H9 (cell line): ENCODE measurements at regions not wholly inside any gene's neighbourhood (a gene's known extent, or its start where the extent isn't known, plus 50 kb on each side); places are given as distances from the start of the nearest gene placed in this dataset.

Source experiments
- DNase-seq: peaks from one replicate; pipeline ENCODE4 v3.0.0-alpha.2; 2017
- H2AFZ ChIP-seq: one replicate; pipeline ENCODE4 v1.6.1; 2013; ENCODE audit warnings: mild to moderate bottlenecking, low read length, control low read depth, moderate library complexity
- H2AK5ac ChIP-seq: 2 replicates; pipeline ENCODE4 v1.6.1; 2013; ENCODE audit warnings: low read length, control low read depth, mixed read lengths; ENCODE audit not compliant: insufficient read length
- H2BK120ac ChIP-seq: one replicate; pipeline ENCODE4 v1.6.1; 2013; ENCODE audit warnings: low read depth, mild to moderate bottlenecking, low read length, control low read depth, inconsistent platforms; ENCODE audit not compliant: poor library complexity, severe bottlenecking
- H2BK12ac ChIP-seq: 2 replicates; pipeline ENCODE4 v1.6.1; 2013; ENCODE audit warnings: low read length, control low read depth, mixed read lengths, low read depth; ENCODE audit not compliant: insufficient read length
- H2BK15ac ChIP-seq: 2 replicates; pipeline ENCODE4 v1.6.1; 2013; ENCODE audit warnings: low read depth, low read length, control low read depth
- H2BK20ac ChIP-seq: one replicate; pipeline ENCODE4 v1.6.1; 2013; ENCODE audit warnings: low read depth, mild to moderate bottlenecking, low read length, control low read depth, inconsistent platforms; ENCODE audit not compliant: poor library complexity, severe bottlenecking
- H2BK5ac ChIP-seq: 2 replicates; pipeline ENCODE4 v1.6.1; 2013; ENCODE audit warnings: low read length, control low read depth, mixed read lengths; ENCODE audit not compliant: insufficient read length
- H3K14ac ChIP-seq: 2 replicates; pipeline ENCODE4 v1.6.1; 2013; ENCODE audit warnings: low read length, control low read depth; ENCODE audit not compliant: insufficient read depth
- H3K18ac ChIP-seq: 2 replicates; pipeline ENCODE4 v1.6.1; 2013; ENCODE audit warnings: low read depth, mild to moderate bottlenecking, mixed read lengths, low read length, control low read depth; ENCODE audit not compliant: insufficient read length
- H3K23ac ChIP-seq: 2 replicates; pipeline ENCODE4 v1.6.1; 2013; ENCODE audit warnings: low read length, control low read depth, mixed read lengths, low read depth; ENCODE audit not compliant: insufficient read length
- H3K23me2 ChIP-seq: 2 replicates; pipeline ENCODE4 v1.6.1; 2013; ENCODE audit warnings: low read depth, mild to moderate bottlenecking, mixed read lengths, low read length, control low read depth; ENCODE audit not compliant: insufficient read length, poor library complexity, severe bottlenecking
- H3K27ac ChIP-seq: 2 replicates; pipeline ENCODE4 v1.5.1; 2013; ENCODE audit warnings: low read length, control low read depth, mixed read lengths, low read depth; ENCODE audit not compliant: insufficient read length
- H3K27me3 ChIP-seq: 2 replicates; pipeline ENCODE4 v1.6.1; 2013; ENCODE audit warnings: low read length, control low read depth, inconsistent platforms; ENCODE audit not compliant: insufficient read depth
- H3K4ac ChIP-seq: 2 replicates; pipeline ENCODE4 v1.6.1; 2013; ENCODE audit warnings: low read depth, mild to moderate bottlenecking, control low read depth, inconsistent platforms, low read length, moderate library complexity
- H3K4me1 ChIP-seq: 2 replicates; pipeline ENCODE4 v1.6.1; 2013; ENCODE audit warnings: low read length, control low read depth, inconsistent platforms; ENCODE audit not compliant: insufficient read depth
- H3K4me2 ChIP-seq: 2 replicates; pipeline ENCODE4 v1.6.1; 2013; ENCODE audit warnings: low read length, control low read depth, mixed read lengths; ENCODE audit not compliant: insufficient read length, insufficient read depth
- H3K56ac ChIP-seq: 2 replicates; pipeline ENCODE4 v1.6.1; 2013; ENCODE audit warnings: low read depth, mild to moderate bottlenecking, mixed read lengths, low read length, control low read depth; ENCODE audit not compliant: insufficient read length
- H3K79me1 ChIP-seq: 2 replicates; pipeline ENCODE4 v1.6.1; 2013; ENCODE audit warnings: low read depth, mild to moderate bottlenecking, moderate library complexity, low read length, control low read depth, inconsistent platforms; ENCODE audit not compliant: insufficient read depth, poor library complexity, severe bottlenecking
- H3K79me2 ChIP-seq: 2 replicates; pipeline ENCODE4 v1.6.1; 2013; ENCODE audit warnings: low read length, control low read depth, inconsistent platforms; ENCODE audit not compliant: insufficient read depth
- H3K9ac ChIP-seq: 2 replicates; pipeline ENCODE4 v1.6.1; 2013; ENCODE audit warnings: low read length, control low read depth, mixed read lengths; ENCODE audit not compliant: insufficient read length; ENCODE audit errors: extremely low read depth
- H3K9me3 ChIP-seq: one replicate; pipeline ENCODE4 v1.6.1; 2013; ENCODE audit warnings: low read depth, low read length, inconsistent platforms; ENCODE audit not compliant: control insufficient read depth
- H3T11ph ChIP-seq: one replicate; pipeline ENCODE4 v1.6.1; 2013; ENCODE audit warnings: mild to moderate bottlenecking, low read length, control low read depth, inconsistent platforms
- H4K20me1 ChIP-seq: one replicate; pipeline ENCODE4 v1.6.1; 2013; ENCODE audit not compliant: control insufficient read depth, insufficient read length, insufficient read depth
- H4K5ac ChIP-seq: 2 replicates; pipeline ENCODE4 v1.6.1; 2013; ENCODE audit warnings: low read depth, mild to moderate bottlenecking, mixed read lengths, low read length, control low read depth; ENCODE audit not compliant: insufficient read length
- H4K8ac ChIP-seq: replicated peaks from 2 replicates; pipeline ENCODE4 v1.6.1; 2013; ENCODE audit warnings: low read length, control low read depth, mixed read lengths, low read depth; ENCODE audit not compliant: insufficient read length
- H4K91ac ChIP-seq: 2 replicates; pipeline ENCODE4 v1.6.1; 2013; ENCODE audit warnings: low read depth, mild to moderate bottlenecking, moderate library complexity, mixed read lengths, low read length, control low read depth; ENCODE audit not compliant: insufficient read length
- H3K27ac Mint-ChIP-seq, 3 experiments: 2 replicates in 2 of 3; 3 replicates in 1 of 3; pipeline ENCODE4 v1.8.0; 2020 to 2021; ENCODE audit warnings: mixed read lengths in 3 of 3, mild to moderate bottlenecking in 1 of 3, moderate library complexity in 1 of 3
- H3K27me3 Mint-ChIP-seq: 2 replicates; pipeline ENCODE4 v1.8.0; 2021; ENCODE audit warnings: low read depth, mild to moderate bottlenecking, moderate library complexity, mixed read lengths
- H3K36me3 Mint-ChIP-seq, 3 experiments: 2 replicates in 2 of 3; 3 replicates in 1 of 3; pipeline ENCODE4 v1.8.0; 2020 to 2021; ENCODE audit warnings: low read depth in 3 of 3, mixed read lengths in 3 of 3; ENCODE audit not compliant: insufficient read depth in 1 of 3
- H3K4me1 Mint-ChIP-seq, 2 experiments: 2 replicates each; pipeline ENCODE4 v1.8.0; 2020; ENCODE audit warnings: mixed read lengths in 2 of 2
- H3K4me3 Mint-ChIP-seq, 2 experiments: 2 replicates in 1 of 2; 3 replicates in 1 of 2; pipeline ENCODE4 v1.8.0; 2020 to 2021; ENCODE audit warnings: mild to moderate bottlenecking in 2 of 2, mixed read lengths in 2 of 2, moderate library complexity in 1 of 2
- H3K9me3 Mint-ChIP-seq, 2 experiments: 2 replicates in 1 of 2; 3 replicates in 1 of 2; pipeline ENCODE4 v1.8.0; 2020; ENCODE audit warnings: mild to moderate bottlenecking in 2 of 2, mixed read lengths in 2 of 2, moderate library complexity in 1 of 2
- CTCF ChIP-seq: fragments of 200-600 bp; sonication (generic); conservative IDR thresholded peaks from 3 replicates; pipeline ENCODE4 v1.8.0; 2021; ENCODE audit warnings: antibody characterized with exemption, mild to moderate bottlenecking
- WGBS: extraction: QIAGEN DNeasy Blood & Tissue Kit; methylation state at CpG from one replicate; pipeline ENCODE4 v1.1.7; 2013; ENCODE audit warnings: missing lambda C conversion rate, low lambda C conversion rate, mixed read lengths; ENCODE audit not compliant: insufficient read length; ENCODE audit errors: extremely low coverage; 5-methylcytosine and 5-hydroxymethylcytosine counted together

GRCh38 chr20:7601431-7601830 lies 338.8 kb downstream of the HAO1 start:
- H3K27ac ChIP-seq: no peak overlapping the region
- no peak overlapping the region for H3K56ac ChIP-seq
- H3K27ac Mint-ChIP-seq: peak overlapping the region in 1 of 3 experiments; percentile 73; a peak in 3 of 7 replicates
- no peaks in the 10 kb centered on the region for H3K27me3 Mint-ChIP-seq
- H3K9ac ChIP-seq: no peak overlapping the region
- H3T11ph ChIP-seq: no peak overlapping the region
- no peak for DNase-seq
- no peak overlapping the region for H2BK15ac ChIP-seq
- no peaks in the 10 kb centered on the region for H3K27me3 ChIP-seq
- no peak overlapping the region for H2AFZ ChIP-seq
- no peaks in the 10 kb centered on the region for H3K23me2 ChIP-seq
- H3K9me3 ChIP-seq: no peaks in the 10 kb centered on the region
- no peak overlapping the region for H3K4me3 Mint-ChIP-seq
- no peaks in the 10 kb centered on the region for H3K4me1 ChIP-seq
- H3K36me3 Mint-ChIP-seq: no peaks in the 10 kb centered on the region
- H3K79me2 ChIP-seq: no peaks in the 10 kb centered on the region
- no peak overlapping the region for H3K23ac ChIP-seq
- no peaks in the 10 kb centered on the region; a peak in 1 of 5 replicates for H3K9me3 Mint-ChIP-seq
- H4K5ac ChIP-seq: no peak overlapping the region
- no peak overlapping the region for H2AK5ac ChIP-seq
- no peaks in the 10 kb centered on the region for H4K20me1 ChIP-seq
- no peak overlapping the region for H3K4me2 ChIP-seq
- peaks cover 18 to 20% of the 10 kb centered on the region in 2 experiments for H3K4me1 Mint-ChIP-seq
- H3K4ac ChIP-seq: no peak overlapping the region
- H2BK120ac ChIP-seq: no peak overlapping the region
- H3K14ac ChIP-seq: no peak overlapping the region
- WGBS: no CpG with 5 or more reads among the region's 1 CpG
- no peak overlapping the region for H3K18ac ChIP-seq
- H3K79me1 ChIP-seq: no peaks in the 10 kb centered on the region
- no peak overlapping the region for H2BK5ac ChIP-seq
- H2BK12ac ChIP-seq: no peak overlapping the region
- no peak for TF ChIP-seq CTCF
- H4K91ac ChIP-seq: no peak overlapping the region
- H4K8ac ChIP-seq: no peak overlapping the region
- H2BK20ac ChIP-seq: no peak overlapping the region
